K562 (cell line): ENCODE measurements at regions not wholly inside any gene's neighbourhood (a gene's known extent, or its start where the extent isn't known, plus 50 kb on each side); places are given as distances from the start of the nearest gene placed in this dataset.

Source experiments
- ATAC-seq: fragments of 200-7000 bp; cut with Tn5 transposase; 3 replicates; pipeline ENCODE4 v1.9.1; 2020; ENCODE audit warnings: moderate library complexity
- BruUV-seq: library from RNA; stranded (reverse); fragments of 400-500 nt; replicated peaks from 2 replicates; lab custom pipeline; 2021; lab: Mats Ljungman, UMichigan
- CTCF ChIA-PET: fragments of 300-600 bp; formaldehyde crosslinking; extraction: SDS; loops from one replicate; lab custom pipeline; 2021; ENCODE audit warnings: low intra/inter-chr PET ratio; lab: Yijun Ruan, JAX
- POLR2A ChIA-PET: fragments of 300-600, 350-650 bp; sonication (Branson Sonifier 250); formaldehyde crosslinking; extraction: SDS; loops from one replicate; lab custom pipeline; 2021; ENCODE audit warnings: antibody characterized with exemption, inconsistent platforms; lab: Yijun Ruan, JAX
- DNase-seq, 4 experiments: peaks; one replicate each; pipeline versions ENCODE4 v3.0.0 to v3.0.0-alpha.2; 2011 to 2018; ENCODE audit warnings: low spot score in 3 of 4, mixed read lengths in 3 of 4; ENCODE audit errors: extremely low read depth in 1 of 4
- FAIRE-seq: peaks from 2 replicates; lab custom pipeline; 2011; peaks lifted over from hg19 to GRCh38; lab: Jason Lieb, UNC
- H2AFZ ChIP-seq: 2 replicates; pipeline ENCODE4 v1.6.0; 2011; ENCODE audit warnings: low read depth, low read length, control low read depth, inconsistent platforms
- H3K27ac ChIP-seq: fragments of 200-600 bp; 3 replicates; pipeline ENCODE4 v1.8.0; 2011; ENCODE audit warnings: low read depth, mild to moderate bottlenecking, control low read depth, inconsistent platforms, low read length, moderate library complexity, mixed read lengths; ENCODE audit errors: extremely low read depth
- H3K27me3 ChIP-seq, 2 experiments: fragments of 300-600 bp in 1 of 2; 2 replicates in 1 of 2; 3 replicates in 1 of 2; pipeline versions ENCODE4 v1.6.0 to v1.8.0; 2011; ENCODE audit warnings: inconsistent platforms in 2 of 2, low read length in 2 of 2, mild to moderate bottlenecking in 1 of 2, mixed read lengths in 1 of 2, moderate library complexity in 1 of 2; ENCODE audit not compliant: control insufficient read depth in 2 of 2, insufficient read depth in 2 of 2
- H3K36me3 ChIP-seq: fragments of 300-600 bp; 3 replicates; pipeline ENCODE4 v1.8.0; 2011; ENCODE audit warnings: mild to moderate bottlenecking, low read length, inconsistent platforms; ENCODE audit not compliant: control insufficient read depth, insufficient read depth
- H3K4me1 ChIP-seq, 2 experiments: fragments of 200-600 bp in 1 of 2; replicated peaks in 1 of 2; 2 replicates in 1 of 2; 3 replicates in 1 of 2; pipeline versions ENCODE4 v1.5.1 to v1.8.0; 2011; ENCODE audit warnings: inconsistent platforms in 2 of 2, low read length in 2 of 2, mild to moderate bottlenecking in 1 of 2, mixed read lengths in 1 of 2, moderate library complexity in 1 of 2; ENCODE audit not compliant: control insufficient read depth in 2 of 2, insufficient read depth in 2 of 2
- H3K4me2 ChIP-seq: 2 replicates; pipeline ENCODE4 v1.6.1; 2011; ENCODE audit warnings: low read length, control low read depth, inconsistent platforms, mixed read lengths; ENCODE audit not compliant: insufficient read depth
- H3K4me3 ChIP-seq: fragments of 200-600 bp; sonication (generic), shearing (Covaris generic); 2 replicates; pipeline ENCODE4 v1.5.1; 2016; ENCODE audit warnings: control low read depth, inconsistent platforms
- H3K79me2 ChIP-seq: fragments of 200-600 bp; 3 replicates; pipeline ENCODE4 v1.8.0; 2011; ENCODE audit warnings: low read length, inconsistent platforms; ENCODE audit not compliant: control insufficient read depth, insufficient read depth
- H3K9ac ChIP-seq, 2 experiments: 2 replicates each; pipeline versions ENCODE4 v1.6.0 to v1.6.1; 2011; ENCODE audit warnings: low read depth in 2 of 2, low read length in 2 of 2, control low read depth in 1 of 2, inconsistent platforms in 1 of 2, mild to moderate bottlenecking in 1 of 2, mixed read lengths in 1 of 2; ENCODE audit not compliant: insufficient read depth in 1 of 2
- H3K9me1 ChIP-seq: one replicate; pipeline ENCODE4 v1.6.0; 2011; ENCODE audit warnings: inconsistent platforms, mild to moderate bottlenecking, low read length, moderate library complexity; ENCODE audit not compliant: control insufficient read depth, insufficient read depth
- H3K9me3 ChIP-seq: replicated peaks from 2 replicates; pipeline ENCODE4 v1.5.1; 2011; ENCODE audit warnings: low read depth, low read length, inconsistent platforms; ENCODE audit not compliant: control insufficient read depth, insufficient read depth
- H4K20me1 ChIP-seq: replicated peaks from 2 replicates; pipeline ENCODE4 v1.6.1; 2011; ENCODE audit warnings: low read length, inconsistent platforms, mixed read lengths; ENCODE audit not compliant: control insufficient read depth, insufficient read depth
- BDP1 ChIP-seq: IDR thresholded peaks from 3 replicates; pipeline ENCODE4 v1.6.1; 2011; ENCODE audit not compliant: insufficient read length, insufficient read depth
- ERF ChIP-seq: fragments of 450-650 bp; formaldehyde crosslinking; IDR thresholded peaks from 2 replicates; pipeline ENCODE4 v1.4.0; 2020; ENCODE audit warnings: mild to moderate bottlenecking, mixed read lengths
- GATAD2B ChIP-seq: fragments of 450-650 bp; IDR thresholded peaks from 2 replicates; pipeline ENCODE4 v1.6.1; 2017; ENCODE audit warnings: mild to moderate bottlenecking, borderline replicate concordance
- HMGXB4 ChIP-seq: sonication (generic); formaldehyde crosslinking; IDR thresholded peaks from 2 replicates; pipeline ENCODE4 v1.8.1; 2023; ENCODE audit warnings: mild to moderate bottlenecking, missing genetic modification reagents
- NONO ChIP-seq, 2 experiments: fragments of 200-400 bp in 1 of 2; fragments of 450-650 bp in 1 of 2; formaldehyde crosslinking in 1 of 2; IDR thresholded peaks; 2 replicates each; pipeline ENCODE4 v1.6.1; 2017; ENCODE audit warnings: low read depth in 2 of 2, mild to moderate bottlenecking in 2 of 2, moderate library complexity in 2 of 2, low read length in 1 of 2
- POLR2AphosphoS5 ChIP-seq: IDR thresholded peaks from 2 replicates; pipeline ENCODE4 v1.6.1; 2011; ENCODE audit warnings: mild to moderate bottlenecking, low read depth, low read length, moderate library complexity; ENCODE audit not compliant: control insufficient read depth, insufficient read depth
- TRIM24 ChIP-seq, 2 experiments: fragments of 450-650 bp; IDR thresholded peaks; 2 replicates each; pipeline ENCODE4 v1.6.1; 2016
- YY1 ChIP-seq, 3 experiments: IDR thresholded peaks; 2 replicates each; pipeline ENCODE4 v1.6.1; 2011; ENCODE audit warnings: low read length in 2 of 3, mild to moderate bottlenecking in 2 of 3, moderate library complexity in 2 of 3, borderline replicate concordance in 1 of 3, control low read depth in 1 of 3, low read depth in 1 of 3; ENCODE audit not compliant: insufficient read depth in 3 of 3, insufficient replicate concordance in 2 of 3, control insufficient read depth in 1 of 3, insufficient read length in 1 of 3; ENCODE audit errors: extremely low read depth in 1 of 3
- ZBED1 ChIP-seq: IDR thresholded peaks from 2 replicates; pipeline ENCODE4 v1.6.1; 2014
- ZNF408 ChIP-seq: fragments of 250-450 bp; sonication (Bioruptor Pico); IDR thresholded peaks from 2 replicates; pipeline ENCODE4 v1.4.0; 2020; ENCODE audit warnings: low read depth, mild to moderate bottlenecking, moderate library complexity
- ZNF583 ChIP-seq: fragments of 250-450 bp; sonication (Bioruptor Pico); IDR thresholded peaks from 2 replicates; pipeline ENCODE4 v1.4.0; 2020
- ZNF778 ChIP-seq: fragments of 450-650 bp; formaldehyde crosslinking; IDR thresholded peaks from 2 replicates; pipeline ENCODE4 v1.4.0; 2020; ENCODE audit warnings: mild to moderate bottlenecking, moderate library complexity
- WGBS: fragments of 100-300 bp; shearing (Covaris generic); methylation state at CpG from one replicate; pipeline ENCODE4 v1.1.6; 2016; ENCODE audit warnings: low coverage, mixed read lengths; ENCODE audit not compliant: insufficient coverage; ENCODE audit errors: missing lambda C conversion rate; 5-methylcytosine and 5-hydroxymethylcytosine counted together
- in situ Hi-C: fragments of 300-500 bp; cut with MboI; formaldehyde crosslinking; loops from 4 replicates; pipeline ENCODE4 v1.15.0; 2018; ENCODE audit warnings: inconsistent platforms, mixed read lengths
- intact Hi-C: fragments of 100-400 bp; cut with micrococcal nuclease; formaldehyde crosslinking; loops from 2 replicates; pipeline ENCODE4 v1.14.2; 2022
- TF ChIP-seq, protein P1 (sequence below): fragments of 250-450 bp; sonication (Bioruptor Pico); IDR thresholded peaks from 2 replicates; pipeline ENCODE4 v1.5.0; 2022; ENCODE audit warnings: mild to moderate bottlenecking
- TF ChIP-seq, protein P2 (sequence below): IDR thresholded peaks from 2 replicates; pipeline ENCODE4 v1.6.1; 2011; ENCODE audit not compliant: insufficient read length; ENCODE audit errors: extremely low read depth

DNA sequence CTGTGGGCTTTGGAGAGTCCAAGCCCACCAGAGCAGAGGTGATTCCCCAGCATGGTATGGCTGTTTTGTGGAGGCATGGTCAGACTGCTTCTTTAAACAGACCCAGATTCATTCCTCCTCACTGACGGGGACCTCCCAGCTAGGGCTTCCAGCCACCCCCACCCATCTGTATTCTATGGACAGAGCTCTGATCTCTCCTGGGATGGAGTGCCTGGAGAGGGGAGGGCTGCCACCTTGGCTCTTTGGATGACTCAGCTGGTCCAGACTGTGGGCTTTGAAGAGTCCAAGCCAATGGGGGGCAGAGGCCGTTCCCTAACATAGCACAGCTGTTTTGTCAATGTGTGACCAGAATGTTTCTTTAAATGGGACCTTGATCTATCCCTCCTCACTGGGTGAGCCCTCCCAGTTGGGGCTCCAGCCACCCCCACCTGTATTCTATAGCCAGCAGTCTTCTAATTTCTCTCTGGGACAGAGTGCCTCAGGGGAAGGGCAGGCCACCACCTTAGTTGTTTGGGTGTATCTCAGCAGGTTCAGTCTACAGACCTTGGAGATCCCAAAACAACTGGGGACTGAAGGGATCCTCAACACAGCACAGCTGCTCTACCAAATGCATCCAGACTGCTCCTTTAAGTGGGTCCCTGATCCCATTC lies 122.0 kb upstream of the OSTN start:
- intact Hi-C loops, result no loop called here
- H3K27ac ChIP-seq, result no peak overlapping the region
- ChIA-PET POLR2A (no interaction called here), CTCF (no interaction called here)
- H3K4me1 ChIP-seq, result no peaks in the 10 kb centered on the region
- no peaks in the 10 kb centered on the region for H3K79me2 ChIP-seq
- no peak overlapping the region for H3K4me2 ChIP-seq
- H4K20me1 ChIP-seq, result no peaks in the 10 kb centered on the region
- H3K36me3 ChIP-seq, result no peaks in the 10 kb centered on the region
- no peaks in the 10 kb centered on the region for H3K27me3 ChIP-seq
- no peak overlapping the region for H3K4me3 ChIP-seq
- WGBS, result 0% methylated on average over 2 of the region's 2 CpGs
- no peak for TF ChIP-seq BDP1
- TF ChIP-seq YY1 (IDR thresholded peaks at IDR 0.05; ENCODE audit: borderline replicate concordance in 1 of 3, control insufficient read depth in 1 of 3, extremely low read depth in 1 of 3, insufficient read depth in 3 of 3, insufficient read length in 1 of 3, insufficient replicate concordance in 2 of 3, low read depth in 1 of 3, low read length in 2 of 3), result no peak
- TF ChIP-seq POLR2AphosphoS5, result no peak
- no peak for TF ChIP-seq ZNF778 (CRISPR knock-in tag)
- TF ChIP-seq TRIM24 (IDR thresholded peaks at IDR 0.05), result no peak
- no peak for TF ChIP-seq ERF
- TF ChIP-seq, protein P1, sequence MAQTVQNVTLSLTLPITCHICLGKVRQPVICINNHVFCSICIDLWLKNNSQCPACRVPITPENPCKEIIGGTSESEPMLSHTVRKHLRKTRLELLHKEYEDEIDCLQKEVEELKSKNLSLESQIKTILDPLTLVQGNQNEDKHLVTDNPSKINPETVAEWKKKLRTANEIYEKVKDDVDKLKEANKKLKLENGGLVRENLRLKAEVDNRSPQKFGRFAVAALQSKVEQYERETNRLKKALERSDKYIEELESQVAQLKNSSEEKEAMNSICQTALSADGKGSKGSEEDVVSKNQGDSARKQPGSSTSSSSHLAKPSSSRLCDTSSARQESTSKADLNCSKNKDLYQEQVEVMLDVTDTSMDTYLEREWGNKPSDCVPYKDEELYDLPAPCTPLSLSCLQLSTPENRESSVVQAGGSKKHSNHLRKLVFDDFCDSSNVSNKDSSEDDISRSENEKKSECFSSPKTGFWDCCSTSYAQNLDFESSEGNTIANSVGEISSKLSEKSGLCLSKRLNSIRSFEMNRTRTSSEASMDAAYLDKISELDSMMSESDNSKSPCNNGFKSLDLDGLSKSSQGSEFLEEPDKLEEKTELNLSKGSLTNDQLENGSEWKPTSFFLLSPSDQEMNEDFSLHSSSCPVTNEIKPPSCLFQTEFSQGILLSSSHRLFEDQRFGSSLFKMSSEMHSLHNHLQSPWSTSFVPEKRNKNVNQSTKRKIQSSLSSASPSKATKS (CRISPR knock-in tag), result no peak
- TF ChIP-seq NONO (IDR thresholded peaks at IDR 0.05; ENCODE audit: low read depth in 2 of 2, low read length in 1 of 2), result no peak
- TF ChIP-seq GATAD2B, result no peak
- TF ChIP-seq, protein P2, sequence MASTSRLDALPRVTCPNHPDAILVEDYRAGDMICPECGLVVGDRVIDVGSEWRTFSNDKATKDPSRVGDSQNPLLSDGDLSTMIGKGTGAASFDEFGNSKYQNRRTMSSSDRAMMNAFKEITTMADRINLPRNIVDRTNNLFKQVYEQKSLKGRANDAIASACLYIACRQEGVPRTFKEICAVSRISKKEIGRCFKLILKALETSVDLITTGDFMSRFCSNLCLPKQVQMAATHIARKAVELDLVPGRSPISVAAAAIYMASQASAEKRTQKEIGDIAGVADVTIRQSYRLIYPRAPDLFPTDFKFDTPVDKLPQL, result no peak
- TF ChIP-seq HMGXB4 (CRISPR knock-in tag), result no peak
- TF ChIP-seq ZBED1, result no peak
- no peak for TF ChIP-seq ZNF583 (CRISPR knock-in tag)
- no peak for TF ChIP-seq ZNF408 (CRISPR knock-in tag)
- in situ Hi-C loops, result no loop called here
- H3K9ac ChIP-seq, result no peak overlapping the region
- BruUV-seq, result no TSS peak
- no peak for FAIRE-seq
- DNase-seq, result no peak
- no peak overlapping the region for H2AFZ ChIP-seq
- 0 out of 2 replicates have a peak, but pooled peaks cover 2% of the 10 kb centered on the region for H3K9me3 ChIP-seq
- ATAC-seq, result no peak
- H3K9me1 ChIP-seq, result no peaks in the 10 kb centered on the region
